IMR-90 (cell line): ENCODE measurements at regions not wholly inside any gene's neighbourhood (a gene's known extent, or its start where the extent isn't known, plus 50 kb on each side); places are given as distances from the start of the nearest gene placed in this dataset.

Source experiments
- ATAC-seq: fragments of 200-7000 bp; cut with Tn5 transposase; 2 replicates; pipeline ENCODE4 v1.9.1; 2020; ENCODE audit warnings: low read depth, mild to moderate bottlenecking, moderate library complexity
- BruUV-seq: library from RNA; stranded (reverse); fragments of 400-500 nt; replicated peaks from 2 replicates; lab custom pipeline; 2021; lab: Mats Ljungman, UMichigan
- CTCF ChIA-PET: fragments of 300-600 bp; formaldehyde crosslinking; extraction: SDS; loops from one replicate; lab custom pipeline; 2021; ENCODE audit warnings: antibody characterized with exemption; lab: Yijun Ruan, JAX
- POLR2A ChIA-PET: fragments of 300-600 bp; sonication (Branson Sonifier 250); formaldehyde crosslinking; loops from one replicate; lab custom pipeline; 2022; ENCODE audit warnings: antibody characterized with exemption; ENCODE audit not compliant: unreplicated experiment; lab: Charles Lee
- DNase-seq: peaks from one replicate; pipeline ENCODE4 v3.0.0; 2013
- H2AFZ ChIP-seq: replicated peaks from 2 replicates; pipeline ENCODE3; 2013; ENCODE audit warnings: low read length, mild to moderate bottlenecking; ENCODE audit not compliant: poor library complexity
- H2AK5ac ChIP-seq: 2 replicates; pipeline ENCODE4 v1.6.1; 2013; ENCODE audit warnings: low read depth, low read length, inconsistent platforms
- H2AK9ac ChIP-seq: replicated peaks from 2 replicates; pipeline ENCODE3; 2013; ENCODE audit warnings: mild to moderate bottlenecking, low read depth, low read length, moderate library complexity; ENCODE audit not compliant: poor library complexity
- H2BK120ac ChIP-seq: 2 replicates; pipeline ENCODE4 v1.6.1; 2013; ENCODE audit warnings: low read depth, low read length, inconsistent platforms
- H2BK15ac ChIP-seq: 3 replicates; pipeline ENCODE4 v1.6.1; 2013; ENCODE audit warnings: low read depth, low read length, inconsistent platforms
- H2BK20ac ChIP-seq: 2 replicates; pipeline ENCODE4 v1.6.1; 2013; ENCODE audit warnings: low read depth, mild to moderate bottlenecking, inconsistent platforms, low read length, moderate library complexity
- H2BK5ac ChIP-seq: 2 replicates; pipeline ENCODE4 v1.6.1; 2013; ENCODE audit warnings: mild to moderate bottlenecking, low read depth, low read length, inconsistent platforms; ENCODE audit not compliant: poor library complexity, severe bottlenecking
- H3K14ac ChIP-seq: replicated peaks from 2 replicates; pipeline ENCODE4 v1.6.1; 2013; ENCODE audit warnings: low read depth, low read length, inconsistent platforms
- H3K18ac ChIP-seq: 2 replicates; pipeline ENCODE4 v1.6.1; 2013; ENCODE audit warnings: low read depth, low read length, control low read depth
- H3K23ac ChIP-seq: 2 replicates; pipeline ENCODE4 v1.6.1; 2013; ENCODE audit warnings: low read depth, low read length, inconsistent platforms
- H3K27ac ChIP-seq: 2 replicates; pipeline ENCODE4 v1.5.1; 2013; ENCODE audit warnings: mild to moderate bottlenecking, control low read depth, low read length; ENCODE audit not compliant: insufficient read depth
- H3K27me3 ChIP-seq: 2 replicates; pipeline ENCODE4 v1.6.1; 2013; ENCODE audit warnings: low read length; ENCODE audit not compliant: control insufficient read depth, insufficient read depth
- H3K36me3 ChIP-seq: 2 replicates; pipeline ENCODE4 v1.6.1; 2013; ENCODE audit warnings: low read length, mixed read lengths; ENCODE audit not compliant: control insufficient read depth, insufficient read depth
- H3K4ac ChIP-seq: 2 replicates; pipeline ENCODE4 v1.6.1; 2013; ENCODE audit warnings: low read depth, low read length, inconsistent platforms
- H3K4me1 ChIP-seq: 2 replicates; pipeline ENCODE4 v1.6.1; 2013; ENCODE audit warnings: low read length, mixed read lengths; ENCODE audit not compliant: control insufficient read depth, insufficient read depth
- H3K4me2 ChIP-seq: 2 replicates; pipeline ENCODE4 v1.6.1; 2013; ENCODE audit warnings: low read depth, mild to moderate bottlenecking, control low read depth, low read length, moderate library complexity
- H3K4me3 ChIP-seq: 2 replicates; pipeline ENCODE4 v1.5.1; 2013; ENCODE audit warnings: low read depth, mild to moderate bottlenecking, control low read depth, low read length, moderate library complexity; ENCODE audit not compliant: insufficient read depth
- H3K56ac ChIP-seq: 2 replicates; pipeline ENCODE4 v1.6.1; 2013; ENCODE audit warnings: low read length, inconsistent platforms; ENCODE audit not compliant: insufficient read depth; ENCODE audit errors: extremely low read depth
- H3K79me1 ChIP-seq, 2 experiments: 2 replicates each; pipeline ENCODE4 v1.6.1; 2013; ENCODE audit warnings: low read length in 2 of 2, inconsistent platforms in 1 of 2, low read depth in 1 of 2
- H3K9ac ChIP-seq: 2 replicates; pipeline ENCODE4 v1.6.1; 2013; ENCODE audit warnings: low read depth, low read length, control low read depth
- H3K9me1 ChIP-seq: 2 replicates; pipeline ENCODE4 v1.6.1; 2013; ENCODE audit warnings: low read length, inconsistent platforms; ENCODE audit not compliant: insufficient read depth
- H3K9me3 ChIP-seq: 2 replicates; pipeline ENCODE4 v1.6.1; 2013; ENCODE audit warnings: low read length; ENCODE audit not compliant: control insufficient read depth, insufficient read depth
- H4K20me1 ChIP-seq: 2 replicates; pipeline ENCODE4 v1.6.1; 2013; ENCODE audit warnings: low read length, inconsistent platforms; ENCODE audit not compliant: insufficient read depth
- H4K5ac ChIP-seq: 2 replicates; pipeline ENCODE4 v1.6.1; 2013; ENCODE audit warnings: mild to moderate bottlenecking, low read depth, low read length, control low read depth
- H4K8ac ChIP-seq, 2 experiments: 2 replicates each; pipeline ENCODE4 v1.6.1; 2013; ENCODE audit warnings: low read depth in 2 of 2, low read length in 2 of 2, control low read depth in 1 of 2, inconsistent platforms in 1 of 2
- H4K91ac ChIP-seq: 2 replicates; pipeline ENCODE4 v1.6.1; 2013; ENCODE audit warnings: low read depth, low read length, inconsistent platforms; ENCODE audit not compliant: insufficient read depth
- BHLHE40 ChIP-seq: fragments of 150-350 bp; IDR thresholded peaks from 2 replicates; pipeline ENCODE4 v1.6.1; 2016; ENCODE audit warnings: mild to moderate bottlenecking, low read depth, low read length
- CEBPB ChIP-seq: IDR thresholded peaks from 2 replicates; pipeline ENCODE4 v1.6.1; 2012; ENCODE audit warnings: low read depth, low read length, improper control_type of control experiment
- CHD1 ChIP-seq: IDR thresholded peaks from 2 replicates; pipeline ENCODE4 v1.6.1; 2012; ENCODE audit warnings: low read depth, low read length, improper control_type of control experiment
- FOS ChIP-seq: fragments of 150-350 bp; IDR thresholded peaks from 2 replicates; pipeline ENCODE4 v1.6.1; 2016; ENCODE audit warnings: low read depth, low read length
- MAFK ChIP-seq: IDR thresholded peaks from 2 replicates; pipeline ENCODE4 v1.6.1; 2012; ENCODE audit warnings: low read depth, low read length, improper control_type of control experiment
- MAZ ChIP-seq: IDR thresholded peaks from 2 replicates; pipeline ENCODE4 v1.6.1; 2012; ENCODE audit warnings: low read depth, mild to moderate bottlenecking, low read length, improper control_type of control experiment, moderate library complexity, borderline replicate concordance
- MXI1 ChIP-seq: IDR thresholded peaks from 2 replicates; pipeline ENCODE4 v1.6.1; 2012; ENCODE audit warnings: low read depth, mild to moderate bottlenecking, low read length, moderate library complexity, borderline replicate concordance
- NFE2L2 ChIP-seq: fragments of 150-350 bp; IDR thresholded peaks from 2 replicates; pipeline ENCODE4 v1.6.1; 2016; ENCODE audit warnings: low read depth, mild to moderate bottlenecking, low read length
- POLR2A ChIP-seq: IDR thresholded peaks from 2 replicates; pipeline ENCODE4 v1.6.1; 2012; ENCODE audit warnings: mild to moderate bottlenecking, low read depth, low read length
- RAD21 ChIP-seq: IDR thresholded peaks from 2 replicates; pipeline ENCODE4 v1.6.1; 2012; ENCODE audit warnings: low read length, improper control_type of control experiment
- RCOR1 ChIP-seq: IDR thresholded peaks from 2 replicates; pipeline ENCODE4 v1.6.1; 2012; ENCODE audit warnings: mild to moderate bottlenecking, low read length, improper control_type of control experiment; ENCODE audit not compliant: insufficient replicate concordance
- RFX5 ChIP-seq: IDR thresholded peaks from 2 replicates; pipeline ENCODE4 v1.8.0; 2012; ENCODE audit warnings: low read depth, mild to moderate bottlenecking, low read length, moderate library complexity
- SMC3 ChIP-seq: fragments of 150-350 bp; IDR thresholded peaks from 2 replicates; pipeline ENCODE4 v1.6.1; 2016; ENCODE audit warnings: low read depth, mild to moderate bottlenecking, antibody characterized with exemption, low read length, moderate library complexity
- USF2 ChIP-seq: fragments of 150-350 bp; IDR thresholded peaks from 2 replicates; pipeline ENCODE4 v1.6.1; 2017; ENCODE audit warnings: mild to moderate bottlenecking, antibody characterized with exemption, low read length, low read depth
- WGBS, 2 experiments: methylation state at CpG; one replicate each; pipeline versions ENCODE4 v1.1.5 to v1.1.7; 2013; ENCODE audit warnings: missing lambda C conversion rate in 2 of 2; ENCODE audit not compliant: insufficient read length in 1 of 2; ENCODE audit errors: extremely low coverage in 2 of 2; 5-methylcytosine and 5-hydroxymethylcytosine counted together
- dilution Hi-C: fragments of 300-500 bp; cut with HindIII; formaldehyde crosslinking; loops from one replicate; pipeline ENCODE4 v1.14.3; 2018; ENCODE audit warnings: low sequenced_read_pairs; ENCODE audit not compliant: unreplicated experiment
- in situ Hi-C: fragments of 300-500 bp; cut with MboI; formaldehyde crosslinking; loops from 3 replicates; pipeline ENCODE4 v1.14.3; 2019; ENCODE audit warnings: low sequenced_read_pairs, inconsistent platforms, mixed read lengths
- intact Hi-C: fragments of 100-400 bp; cut with micrococcal nuclease; formaldehyde crosslinking; loops from 2 replicates; pipeline ENCODE4 v1.10.0; 2022
- TF ChIP-seq, protein P1 (sequence below): fragments of 150-350 bp; IDR thresholded peaks from 2 replicates; pipeline ENCODE4 v1.6.1; 2016; ENCODE audit warnings: low read depth, mild to moderate bottlenecking, low read length, moderate library complexity, borderline replicate concordance
- TF ChIP-seq, protein P2 (sequence below): conservative IDR thresholded peaks from 2 replicates; pipeline ENCODE4 v1.5.1; 2012; ENCODE audit warnings: mild to moderate bottlenecking, low read depth, low read length, improper control_type of control experiment

GRCh38 chr14:104320611-104321086, 182.3 kb downstream of the KIF26A start:
- no peak overlapping the region for H3K4me3 ChIP-seq
- H4K5ac ChIP-seq: no peak overlapping the region
- dilution Hi-C loops (no loop called here), intact Hi-C loops (no loop called here), in situ Hi-C loops (no loop called here)
- H3K4ac ChIP-seq: no peak overlapping the region
- no peaks in the 10 kb centered on the region for H3K9me1 ChIP-seq
- no peaks in the 10 kb centered on the region for H3K79me1 ChIP-seq
- no peak overlapping the region for H3K23ac ChIP-seq
- H4K91ac ChIP-seq: no peak overlapping the region
- no peak overlapping the region for H3K14ac ChIP-seq
- H3K56ac ChIP-seq: no peak overlapping the region
- no peak for ATAC-seq
- no peak for DNase-seq
- no peak for TF ChIP-seq FOS
- TF ChIP-seq MAFK: no peak
- no peak for TF ChIP-seq MXI1
- no peak for TF ChIP-seq MAZ
- no peak for TF ChIP-seq RCOR1
- no peak for TF ChIP-seq RFX5
- TF ChIP-seq, protein P1, sequence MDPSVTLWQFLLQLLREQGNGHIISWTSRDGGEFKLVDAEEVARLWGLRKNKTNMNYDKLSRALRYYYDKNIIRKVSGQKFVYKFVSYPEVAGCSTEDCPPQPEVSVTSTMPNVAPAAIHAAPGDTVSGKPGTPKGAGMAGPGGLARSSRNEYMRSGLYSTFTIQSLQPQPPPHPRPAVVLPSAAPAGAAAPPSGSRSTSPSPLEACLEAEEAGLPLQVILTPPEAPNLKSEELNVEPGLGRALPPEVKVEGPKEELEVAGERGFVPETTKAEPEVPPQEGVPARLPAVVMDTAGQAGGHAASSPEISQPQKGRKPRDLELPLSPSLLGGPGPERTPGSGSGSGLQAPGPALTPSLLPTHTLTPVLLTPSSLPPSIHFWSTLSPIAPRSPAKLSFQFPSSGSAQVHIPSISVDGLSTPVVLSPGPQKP: no peak
- no peak for TF ChIP-seq USF2
- TF ChIP-seq CEBPB: no peak
- TF ChIP-seq, protein P2, sequence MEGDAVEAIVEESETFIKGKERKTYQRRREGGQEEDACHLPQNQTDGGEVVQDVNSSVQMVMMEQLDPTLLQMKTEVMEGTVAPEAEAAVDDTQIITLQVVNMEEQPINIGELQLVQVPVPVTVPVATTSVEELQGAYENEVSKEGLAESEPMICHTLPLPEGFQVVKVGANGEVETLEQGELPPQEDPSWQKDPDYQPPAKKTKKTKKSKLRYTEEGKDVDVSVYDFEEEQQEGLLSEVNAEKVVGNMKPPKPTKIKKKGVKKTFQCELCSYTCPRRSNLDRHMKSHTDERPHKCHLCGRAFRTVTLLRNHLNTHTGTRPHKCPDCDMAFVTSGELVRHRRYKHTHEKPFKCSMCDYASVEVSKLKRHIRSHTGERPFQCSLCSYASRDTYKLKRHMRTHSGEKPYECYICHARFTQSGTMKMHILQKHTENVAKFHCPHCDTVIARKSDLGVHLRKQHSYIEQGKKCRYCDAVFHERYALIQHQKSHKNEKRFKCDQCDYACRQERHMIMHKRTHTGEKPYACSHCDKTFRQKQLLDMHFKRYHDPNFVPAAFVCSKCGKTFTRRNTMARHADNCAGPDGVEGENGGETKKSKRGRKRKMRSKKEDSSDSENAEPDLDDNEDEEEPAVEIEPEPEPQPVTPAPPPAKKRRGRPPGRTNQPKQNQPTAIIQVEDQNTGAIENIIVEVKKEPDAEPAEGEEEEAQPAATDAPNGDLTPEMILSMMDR: no peak
- TF ChIP-seq BHLHE40: no peak
- no peak for TF ChIP-seq CHD1
- no peak for TF ChIP-seq NFE2L2
- TF ChIP-seq RAD21: no peak
- no peak for TF ChIP-seq POLR2A
- no peak for TF ChIP-seq SMC3
- no peak overlapping the region for H2BK5ac ChIP-seq
- POLR2A ChIA-PET: no interaction called here
- no peak overlapping the region for H2BK15ac ChIP-seq
- H2AK5ac ChIP-seq: no peak overlapping the region
- no peak overlapping the region for H3K9ac ChIP-seq
- CTCF ChIA-PET: no interaction called here
- H2BK20ac ChIP-seq: no peak overlapping the region
- H3K4me1 ChIP-seq: no peaks in the 10 kb centered on the region
- H3K4me2 ChIP-seq: no peak overlapping the region
- peaks cover 58% of the 10 kb centered on the region for H3K9me3 ChIP-seq
- no peaks in the 10 kb centered on the region for H4K20me1 ChIP-seq
- no TSS peak for BruUV-seq
- H2AFZ ChIP-seq: no peak overlapping the region
- no peak overlapping the region for H3K18ac ChIP-seq
- H4K8ac ChIP-seq: no peak overlapping the region
- H3K27me3 ChIP-seq: no peaks in the 10 kb centered on the region
- WGBS, 2 experiments: 12% methylated on average over 8 of the region's 20 CpGs; no CpG with 5 or more reads in 1 of the 2 experiments
- no peaks in the 10 kb centered on the region for H3K36me3 ChIP-seq
- H3K27ac ChIP-seq: no peak overlapping the region
- peak overlapping the region; percentile 65 for H2AK9ac ChIP-seq
- no peak overlapping the region for H2BK120ac ChIP-seq
